Caco-2 (cell line): ENCODE measurements at regions not wholly inside any gene's neighbourhood (a gene's known extent, or its start where the extent isn't known, plus 50 kb on each side); places are given as distances from the start of the nearest gene placed in this dataset.

Experiments
- BruUV-seq: library from RNA; stranded (reverse); fragments of 400-500 nt; replicated peaks from 2 replicates; lab custom pipeline; 2021; lab: Mats Ljungman, UMichigan
- CTCF ChIA-PET: fragments of 300-600 bp; sonication (Branson Sonifier 250); formaldehyde crosslinking; loops from one replicate; lab custom pipeline; 2022; ENCODE audit warnings: antibody characterized with exemption; lab: Charles Lee
- POLR2A ChIA-PET: fragments of 300-600 bp; sonication (Branson Sonifier 250); formaldehyde crosslinking; loops from one replicate; lab custom pipeline; 2022; ENCODE audit warnings: antibody characterized with exemption; lab: Charles Lee
- DNase-seq, 2 experiments: peaks; one replicate each; pipeline versions ENCODE4 v3.0.0 to v3.0.0-alpha.2; 2020 to 2022
- H3K27me3 ChIP-seq: replicated peaks from 2 replicates; pipeline ENCODE4 v1.6.0; 2011; ENCODE audit warnings: low read length; ENCODE audit not compliant: control insufficient read depth, insufficient read depth
- H3K36me3 ChIP-seq: 2 replicates; pipeline ENCODE4 v1.5.1; 2011; ENCODE audit warnings: low read length; ENCODE audit not compliant: control insufficient read depth, insufficient read depth
- H3K4me1 ChIP-seq: fragments of 250-450 bp; sonication (Bioruptor Pico); 2 replicates; pipeline ENCODE4 v1.5.1; 2020; ENCODE audit warnings: mild to moderate bottlenecking
- H3K4me3 ChIP-seq: 2 replicates; pipeline ENCODE4 v1.5.1; 2011; ENCODE audit warnings: low read depth, mild to moderate bottlenecking, control low read depth, low read length
- H3K9me3 ChIP-seq: fragments of 250-450 bp; sonication (Bioruptor Pico); 2 replicates; pipeline ENCODE4 v1.5.1; 2020; ENCODE audit warnings: mild to moderate bottlenecking, moderate library complexity
- H3K27ac Mint-ChIP-seq: one replicate; pipeline ENCODE4 v1.8.0; 2022; ENCODE audit warnings: mixed read lengths; ENCODE audit not compliant: unreplicated experiment
- H3K27me3 Mint-ChIP-seq: one replicate; pipeline ENCODE4 v1.8.0; 2022; ENCODE audit warnings: mixed read lengths; ENCODE audit not compliant: insufficient read depth, unreplicated experiment
- H3K36me3 Mint-ChIP-seq: one replicate; pipeline ENCODE4 v1.8.0; 2022; ENCODE audit warnings: mild to moderate bottlenecking, mixed read lengths; ENCODE audit not compliant: insufficient read depth, unreplicated experiment
- H3K4me1 Mint-ChIP-seq: one replicate; pipeline ENCODE4 v1.8.0; 2022; ENCODE audit warnings: low read depth, mixed read lengths; ENCODE audit not compliant: unreplicated experiment
- H3K4me3 Mint-ChIP-seq: one replicate; pipeline ENCODE4 v1.8.0; 2022; ENCODE audit warnings: mild to moderate bottlenecking, moderate library complexity, mixed read lengths; ENCODE audit not compliant: unreplicated experiment
- H3K9me3 Mint-ChIP-seq: one replicate; pipeline ENCODE4 v1.8.0; 2022; ENCODE audit warnings: mixed read lengths; ENCODE audit not compliant: unreplicated experiment
- intact Hi-C: fragments of 100-400 bp; cut with micrococcal nuclease; formaldehyde crosslinking; loops from one replicate; pipeline ENCODE4 v1.10.0; 2022; ENCODE audit not compliant: unreplicated experiment
- TF ChIP-seq, protein P1 (sequence below), 2 experiments: fragments of 200-600 bp in 1 of 2; IDR thresholded peaks; 1 replicate in 1 of 2; 2 replicates in 1 of 2; pipeline versions ENCODE4 v1.5.1 to v1.8.0; 2011 to 2022; ENCODE audit warnings: antibody characterized with exemption in 1 of 2, control low read depth in 1 of 2, inconsistent platforms in 1 of 2, low read depth in 1 of 2, low read length in 1 of 2, mild to moderate bottlenecking in 1 of 2, moderate library complexity in 1 of 2; ENCODE audit not compliant: insufficient read depth in 1 of 2, severe bottlenecking in 1 of 2, unreplicated experiment in 1 of 2

DNA sequence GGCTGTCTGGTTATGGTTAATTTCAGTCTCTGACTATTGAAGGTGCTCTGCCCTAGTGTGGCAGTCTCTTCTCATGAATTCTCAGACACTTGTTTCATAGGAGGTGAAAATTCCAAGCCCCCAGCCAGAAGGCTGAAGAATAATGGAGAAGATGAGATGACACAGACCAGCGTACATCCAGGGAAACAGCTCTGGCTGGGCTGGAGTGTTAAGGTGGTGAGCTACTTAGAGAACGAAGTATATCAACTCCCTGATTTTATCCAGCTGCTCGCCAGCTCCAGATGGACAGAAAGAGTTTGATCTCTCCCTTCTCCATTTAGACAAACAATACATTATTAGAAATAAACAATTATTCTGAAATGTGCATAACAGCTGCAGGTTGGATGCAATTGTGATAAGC is 494.5 kb upstream of the RGMA start:
- no peaks in the 10 kb centered on the region for H3K36me3 ChIP-seq
- no peaks in the 10 kb centered on the region for H3K9me3 ChIP-seq
- Mint-ChIP-seq H3K4me3 (no peak overlapping the region), H3K9me3 (no peaks in the 10 kb centered on the region), H3K27me3 (peaks cover 11% of the 10 kb centered on the region), H3K27ac (no peak overlapping the region), H3K4me1 (no peaks in the 10 kb centered on the region), H3K36me3 (no peaks in the 10 kb centered on the region)
- ChIA-PET CTCF (no interaction called here), POLR2A (no interaction called here)
- intact Hi-C loops: no loop called here
- no peak for DNase-seq
- no peaks in the 10 kb centered on the region for H3K4me1 ChIP-seq
- no peaks in the 10 kb centered on the region for H3K27me3 ChIP-seq
- H3K4me3 ChIP-seq: no peak overlapping the region
- no TSS peak for BruUV-seq
- TF ChIP-seq, protein P1, sequence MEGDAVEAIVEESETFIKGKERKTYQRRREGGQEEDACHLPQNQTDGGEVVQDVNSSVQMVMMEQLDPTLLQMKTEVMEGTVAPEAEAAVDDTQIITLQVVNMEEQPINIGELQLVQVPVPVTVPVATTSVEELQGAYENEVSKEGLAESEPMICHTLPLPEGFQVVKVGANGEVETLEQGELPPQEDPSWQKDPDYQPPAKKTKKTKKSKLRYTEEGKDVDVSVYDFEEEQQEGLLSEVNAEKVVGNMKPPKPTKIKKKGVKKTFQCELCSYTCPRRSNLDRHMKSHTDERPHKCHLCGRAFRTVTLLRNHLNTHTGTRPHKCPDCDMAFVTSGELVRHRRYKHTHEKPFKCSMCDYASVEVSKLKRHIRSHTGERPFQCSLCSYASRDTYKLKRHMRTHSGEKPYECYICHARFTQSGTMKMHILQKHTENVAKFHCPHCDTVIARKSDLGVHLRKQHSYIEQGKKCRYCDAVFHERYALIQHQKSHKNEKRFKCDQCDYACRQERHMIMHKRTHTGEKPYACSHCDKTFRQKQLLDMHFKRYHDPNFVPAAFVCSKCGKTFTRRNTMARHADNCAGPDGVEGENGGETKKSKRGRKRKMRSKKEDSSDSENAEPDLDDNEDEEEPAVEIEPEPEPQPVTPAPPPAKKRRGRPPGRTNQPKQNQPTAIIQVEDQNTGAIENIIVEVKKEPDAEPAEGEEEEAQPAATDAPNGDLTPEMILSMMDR (IDR thresholded peaks at IDR 0.05; ENCODE audit: insufficient read depth in 1 of 2, low read depth in 1 of 2, low read length in 1 of 2, severe bottlenecking in 1 of 2, unreplicated experiment in 1 of 2): no peak

GRCh38 chr15:93570527-93570926 is 481.5 kb upstream of the RGMA start:
- Mint-ChIP-seq H3K36me3 (no peaks in the 10 kb centered on the region), H3K4me1 (no peaks in the 10 kb centered on the region), H3K4me3 (no peak overlapping the region), H3K27me3 (peaks cover 14% of the 10 kb centered on the region), H3K9me3 (no peaks in the 10 kb centered on the region), H3K27ac (no peak overlapping the region)
- TF ChIP-seq, protein P1 (IDR thresholded peaks at IDR 0.05; ENCODE audit: insufficient read depth in 1 of 2, low read depth in 1 of 2, low read length in 1 of 2, severe bottlenecking in 1 of 2, unreplicated experiment in 1 of 2): no peak
- no peaks in the 10 kb centered on the region for H3K27me3 ChIP-seq
- intact Hi-C loops: no loop called here
- no peaks in the 10 kb centered on the region for H3K36me3 ChIP-seq
- H3K4me1 ChIP-seq: no peaks in the 10 kb centered on the region
- H3K9me3 ChIP-seq: no peaks in the 10 kb centered on the region
- POLR2A ChIA-PET: no interaction called here
- H3K4me3 ChIP-seq: no peak overlapping the region
- DNase-seq: no peak
- no TSS peak for BruUV-seq
- CTCF ChIA-PET: no interaction called here

GRCh38 chr15:93566762-93567161 is 477.8 kb upstream of the RGMA start:
- CTCF ChIA-PET: no interaction called here

More at GRCh38 chr15:93566762-93567161, 477.8 kb upstream of the RGMA start:
- POLR2A ChIA-PET: no interaction called here
- H3K36me3 ChIP-seq: no peaks in the 10 kb centered on the region
- H3K36me3 Mint-ChIP-seq: no peaks in the 10 kb centered on the region
- H3K4me3 Mint-ChIP-seq: no peak overlapping the region
- intact Hi-C loops: no loop called here
- H3K27ac Mint-ChIP-seq: no peak overlapping the region
- no peak for DNase-seq
- no peak overlapping the region for H3K4me3 ChIP-seq
- no TSS peak for BruUV-seq
- H3K27me3 Mint-ChIP-seq: peaks cover 19% of the 10 kb centered on the region
- no peaks in the 10 kb centered on the region for H3K4me1 ChIP-seq
- H3K9me3 Mint-ChIP-seq: no peaks in the 10 kb centered on the region
- no peaks in the 10 kb centered on the region for H3K4me1 Mint-ChIP-seq
- TF ChIP-seq, protein P1 (IDR thresholded peaks at IDR 0.05; ENCODE audit: insufficient read depth in 1 of 2, low read depth in 1 of 2, low read length in 1 of 2, severe bottlenecking in 1 of 2, unreplicated experiment in 1 of 2): no peak
- H3K27me3 ChIP-seq: no peaks in the 10 kb centered on the region
- no peaks in the 10 kb centered on the region for H3K9me3 ChIP-seq
